ENCODE measurements at regions not wholly inside any gene's neighbourhood (a gene's known extent, or its start where the extent isn't known, plus 50 kb on each side); places are given as distances from the start of the nearest gene placed in this dataset.

DNA sequence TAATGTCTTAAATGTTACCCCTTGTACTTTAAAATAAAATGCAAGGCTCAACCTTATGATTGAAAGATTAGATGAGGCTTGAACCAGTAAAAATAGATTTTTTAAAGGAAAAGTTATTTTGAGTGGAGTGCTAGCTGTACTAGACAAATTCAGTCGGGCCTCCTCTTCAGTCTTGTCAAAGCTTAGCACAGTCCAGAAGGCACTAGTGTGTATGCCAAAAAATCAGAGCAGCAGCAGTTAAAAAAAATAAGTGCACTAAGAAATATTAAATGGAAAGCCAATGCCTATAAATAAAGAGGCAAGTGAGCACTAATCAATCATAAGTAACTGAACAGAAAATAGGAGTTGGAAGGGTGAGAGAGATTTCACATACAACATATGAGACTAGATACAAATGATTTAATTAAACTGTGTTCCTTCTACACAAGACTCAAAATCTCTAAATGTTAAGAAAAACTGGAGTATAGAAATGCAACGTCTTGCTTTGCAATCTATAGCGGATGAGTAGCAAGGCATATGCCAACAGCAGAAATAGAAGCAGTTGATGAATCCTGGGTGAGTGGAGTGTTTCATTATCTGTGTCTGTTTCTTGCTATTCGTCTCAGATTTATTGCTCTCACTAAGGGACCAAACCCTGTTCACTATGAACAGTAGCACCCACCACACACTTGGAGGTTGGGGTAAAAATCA lies 172.1 kb downstream of the ETNK1 start:
- TF ChIP-seq POLR2A (IDR thresholded peaks at IDR 0.05) (no peak), POLR2AphosphoS5 (IDR thresholded peaks at IDR 0.05) (no peak), EP300 (IDR thresholded peaks at IDR 0.05; ENCODE audit: low read depth) (no peak)
- TF ChIP-seq, protein P1, sequence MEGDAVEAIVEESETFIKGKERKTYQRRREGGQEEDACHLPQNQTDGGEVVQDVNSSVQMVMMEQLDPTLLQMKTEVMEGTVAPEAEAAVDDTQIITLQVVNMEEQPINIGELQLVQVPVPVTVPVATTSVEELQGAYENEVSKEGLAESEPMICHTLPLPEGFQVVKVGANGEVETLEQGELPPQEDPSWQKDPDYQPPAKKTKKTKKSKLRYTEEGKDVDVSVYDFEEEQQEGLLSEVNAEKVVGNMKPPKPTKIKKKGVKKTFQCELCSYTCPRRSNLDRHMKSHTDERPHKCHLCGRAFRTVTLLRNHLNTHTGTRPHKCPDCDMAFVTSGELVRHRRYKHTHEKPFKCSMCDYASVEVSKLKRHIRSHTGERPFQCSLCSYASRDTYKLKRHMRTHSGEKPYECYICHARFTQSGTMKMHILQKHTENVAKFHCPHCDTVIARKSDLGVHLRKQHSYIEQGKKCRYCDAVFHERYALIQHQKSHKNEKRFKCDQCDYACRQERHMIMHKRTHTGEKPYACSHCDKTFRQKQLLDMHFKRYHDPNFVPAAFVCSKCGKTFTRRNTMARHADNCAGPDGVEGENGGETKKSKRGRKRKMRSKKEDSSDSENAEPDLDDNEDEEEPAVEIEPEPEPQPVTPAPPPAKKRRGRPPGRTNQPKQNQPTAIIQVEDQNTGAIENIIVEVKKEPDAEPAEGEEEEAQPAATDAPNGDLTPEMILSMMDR (IDR thresholded peaks at IDR 0.05) = no peak
